GM19468 (cell line): ENCODE measurements at regions not wholly inside any gene's neighbourhood (a gene's known extent, or its start where the extent isn't known, plus 50 kb on each side); places are given as distances from the start of the nearest gene placed in this dataset.
"Not testable (repeated sequence)": the region's sequence is repeated elsewhere in the genome, so short reads cannot be mapped to it uniquely, and the experiment has no call there.

Source experiments
- ATAC-seq: cut with Tn5 transposase; IDR thresholded peaks from one replicate; pipeline ENCODE4 v1.9.1; 2021; ENCODE audit warnings: mild to moderate bottlenecking, moderate library complexity, moderate number of reproducible peaks; ENCODE audit not compliant: unreplicated experiment; ENCODE audit errors: extremely low read depth

DNA sequence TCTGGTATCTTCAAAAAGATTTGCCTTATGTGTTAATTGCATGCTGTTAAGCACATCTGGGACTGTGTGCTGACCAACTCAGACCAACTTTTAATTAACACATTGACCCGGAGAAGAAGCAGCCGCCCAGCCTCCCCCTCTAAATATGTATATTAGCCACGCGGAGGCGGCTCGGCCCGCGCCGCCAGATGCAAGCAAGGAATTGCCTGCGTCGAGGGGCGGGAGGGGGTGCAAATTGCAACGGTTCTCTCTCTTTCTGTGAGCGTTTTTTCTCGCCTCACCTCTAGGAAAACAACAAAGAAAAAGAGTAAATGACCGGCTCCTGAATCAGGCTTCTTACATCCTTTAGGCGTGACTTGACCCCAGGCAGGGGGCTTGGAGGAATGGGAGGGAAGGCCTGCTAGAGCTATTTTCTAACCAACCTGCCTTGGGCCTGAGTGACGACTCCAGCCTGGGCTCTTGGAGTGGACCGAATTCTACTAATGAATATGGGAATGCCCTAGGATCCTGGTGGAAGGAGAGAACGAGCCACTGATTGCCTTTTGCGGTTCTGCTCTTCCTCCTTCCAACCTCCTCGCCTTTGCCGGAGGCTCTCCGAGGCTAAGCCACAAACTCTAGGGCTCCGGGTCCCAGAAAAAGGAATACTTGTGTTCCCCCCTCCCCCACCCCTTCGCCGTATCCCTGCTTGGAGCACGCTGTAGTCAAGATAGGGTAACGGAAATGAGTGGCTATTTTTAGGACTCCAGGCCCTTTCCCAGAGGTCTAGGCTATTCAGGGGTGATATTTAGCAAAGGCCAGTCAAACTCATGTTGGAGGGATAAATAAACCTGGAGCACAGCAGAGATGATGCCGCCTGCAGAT lies 417.0 kb upstream of the ESRRG start:
- ATAC-seq: no peak

DNA sequence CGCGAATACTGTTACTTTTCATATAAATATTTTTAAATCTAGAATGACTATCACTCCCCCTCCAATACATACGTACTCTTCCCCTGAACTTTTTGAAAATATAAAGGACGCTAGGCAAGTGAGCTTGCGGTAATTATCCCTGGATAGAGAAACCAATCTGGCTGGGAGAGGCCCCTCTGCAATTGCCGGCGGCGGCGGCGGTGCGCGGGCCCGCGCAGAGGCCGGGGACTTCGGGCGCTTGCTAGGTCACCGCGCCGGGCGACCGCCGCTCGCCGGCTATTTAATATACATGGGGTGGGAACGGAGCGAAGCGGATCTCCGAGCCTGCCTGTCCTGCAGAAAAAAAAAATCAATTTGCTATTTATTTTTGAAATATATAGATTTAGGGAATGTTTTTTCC lies 416.3 kb upstream of the ESRRG start:
- no peak for ATAC-seq

DNA sequence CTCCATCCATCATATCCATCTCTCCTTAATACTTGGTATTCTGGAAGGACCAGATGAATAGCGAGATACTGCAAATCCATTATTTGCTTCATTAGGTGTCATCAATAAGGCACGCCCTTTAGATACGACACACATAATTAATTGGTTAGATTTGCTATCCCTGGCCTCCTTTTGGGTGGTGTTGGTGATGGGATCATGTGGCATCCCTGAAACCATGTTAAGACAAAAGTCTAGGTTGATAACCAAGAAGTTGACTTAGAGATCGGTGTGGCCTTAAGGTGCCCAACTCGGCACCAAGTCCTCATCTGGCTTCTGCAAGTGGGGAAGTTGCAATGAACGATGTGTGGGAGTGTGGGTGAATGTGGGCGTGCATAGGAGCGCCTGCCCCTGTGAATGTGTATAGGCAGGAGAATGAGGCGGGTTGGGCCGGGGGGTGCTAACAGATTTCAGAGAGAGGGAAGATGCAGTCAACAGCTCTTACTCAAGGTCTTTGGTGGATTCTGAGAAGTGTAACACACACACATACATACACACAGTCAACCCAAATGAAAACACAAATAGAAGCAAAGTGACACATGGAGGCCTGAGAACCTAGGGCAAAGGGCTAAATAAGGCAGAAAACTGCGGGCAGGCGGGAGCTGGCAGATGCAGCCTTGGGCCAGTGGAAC lies 415.7 kb upstream of the ESRRG start:
- ATAC-seq: no peak

DNA sequence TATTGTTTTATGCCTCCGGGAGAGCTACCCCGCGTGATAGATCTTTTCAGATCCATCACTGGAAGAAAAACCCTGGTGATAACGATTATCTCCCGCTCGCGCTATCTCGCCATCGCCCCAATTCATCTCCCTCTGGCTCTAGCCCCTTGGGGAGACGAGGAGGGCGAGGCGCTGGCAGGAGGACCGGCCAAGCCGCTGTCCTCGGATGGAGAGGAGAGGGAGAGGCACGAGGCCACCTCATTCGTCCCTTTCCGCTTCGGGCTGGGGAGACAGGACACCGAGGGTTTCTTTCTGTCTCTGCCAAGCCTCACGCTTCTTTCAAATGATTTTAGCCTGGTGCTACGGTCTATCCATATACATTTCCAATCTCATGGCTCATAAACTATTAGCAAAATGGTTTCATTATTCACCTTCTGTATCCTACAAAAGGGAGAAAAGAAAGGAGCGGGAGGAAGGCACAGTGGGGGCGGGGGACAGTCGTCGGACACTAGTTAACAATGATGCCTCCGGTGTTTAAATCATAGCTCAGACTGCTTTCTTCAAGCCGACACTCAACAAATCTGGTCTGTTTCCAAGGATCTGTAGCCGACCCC lies 415.0 kb upstream of the ESRRG start:
- ATAC-seq: no peak

DNA sequence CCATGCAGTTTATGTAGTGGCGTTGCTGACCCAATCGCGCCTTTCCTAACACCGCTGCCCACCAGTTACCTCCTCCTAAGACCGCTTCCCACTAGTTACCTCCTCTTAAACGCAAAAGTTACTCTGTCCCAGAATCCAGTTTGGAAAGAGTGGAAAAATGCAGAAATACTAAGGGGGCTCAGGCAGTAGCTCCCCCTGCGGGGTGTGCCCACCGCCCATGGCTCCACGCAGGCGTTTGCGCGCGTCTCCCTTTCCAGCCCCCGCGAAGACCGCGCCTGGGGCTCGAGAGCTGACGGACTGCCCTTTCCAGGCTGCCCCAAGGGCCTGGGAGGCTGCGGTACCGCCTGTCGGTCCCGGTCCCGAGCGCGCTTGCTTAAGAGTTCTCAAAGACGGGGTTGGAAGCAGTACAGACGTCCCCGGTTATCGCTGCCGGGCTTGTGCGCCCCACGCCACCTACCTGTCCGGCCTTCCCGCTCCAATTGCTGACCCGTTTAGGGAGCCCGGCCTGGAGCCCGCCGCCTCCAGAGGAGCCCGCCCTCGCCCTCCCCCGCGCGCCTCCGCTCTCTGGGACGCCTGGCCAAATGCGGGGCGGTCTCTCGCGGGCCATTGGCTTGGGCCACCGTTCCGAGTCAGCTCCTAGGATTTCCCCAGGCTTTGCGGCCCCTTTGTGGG lies 414.1 kb upstream of the ESRRG start:
- ATAC-seq: no peak

DNA sequence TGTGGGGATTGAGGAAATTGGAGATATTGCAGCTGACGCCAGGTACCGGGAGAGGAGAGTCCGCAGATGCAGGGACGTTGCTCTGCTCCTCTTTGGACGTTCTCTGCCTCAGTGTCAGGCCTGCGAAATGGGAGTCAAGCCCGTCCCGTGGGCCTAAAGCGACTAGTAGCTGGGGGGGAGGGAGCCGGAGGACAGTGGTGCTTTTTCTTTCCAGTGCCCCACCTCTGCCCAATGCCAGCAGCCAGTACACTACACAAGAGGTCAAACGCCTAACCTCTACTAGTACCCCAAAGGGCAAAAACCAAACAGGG lies 413.6 kb upstream of the ESRRG start:
- ATAC-seq: no peak

DNA sequence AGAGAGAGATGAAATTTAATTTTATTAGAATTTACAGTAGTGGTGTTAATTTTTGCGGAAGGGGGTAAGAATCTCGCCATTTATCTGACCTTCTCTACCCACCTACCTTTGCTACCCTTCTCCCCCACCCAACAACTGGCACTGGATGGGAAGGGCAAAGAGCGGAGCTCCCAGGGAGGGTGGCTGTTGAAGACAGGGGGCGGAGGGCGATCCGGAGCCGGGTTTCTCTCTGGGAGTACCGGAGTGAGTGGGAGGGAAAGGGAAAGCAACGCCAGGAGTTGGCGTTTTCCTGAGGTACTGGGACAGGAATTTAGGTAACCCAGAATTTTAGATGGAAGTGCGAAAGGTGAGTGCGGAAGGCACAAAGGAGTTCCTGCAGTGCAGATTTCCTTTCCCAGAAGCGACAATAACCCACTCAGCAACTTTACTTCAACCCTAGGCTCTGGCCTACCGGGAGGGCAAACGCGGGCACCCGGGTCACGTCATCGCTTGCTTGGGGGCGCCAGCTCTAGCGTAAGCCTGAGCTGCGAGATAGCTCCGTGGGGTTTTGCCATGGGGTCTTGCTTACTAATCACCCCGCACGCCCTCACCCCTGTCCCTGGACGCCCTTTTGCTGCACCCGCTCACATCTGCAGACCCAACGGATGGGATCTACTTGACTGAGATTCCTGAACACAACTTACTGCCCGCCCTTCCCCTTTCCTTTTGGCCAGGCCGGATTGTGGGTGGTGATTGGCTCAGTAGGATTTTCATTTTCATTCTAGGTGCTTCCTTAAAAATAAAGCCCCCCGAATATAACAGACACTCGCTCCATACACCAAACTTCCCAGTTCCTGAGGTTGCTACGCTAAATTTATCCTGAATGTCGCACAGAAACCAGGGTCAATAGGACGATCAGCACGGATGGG lies 413.0 kb upstream of the ESRRG start:
- no peak for ATAC-seq

DNA sequence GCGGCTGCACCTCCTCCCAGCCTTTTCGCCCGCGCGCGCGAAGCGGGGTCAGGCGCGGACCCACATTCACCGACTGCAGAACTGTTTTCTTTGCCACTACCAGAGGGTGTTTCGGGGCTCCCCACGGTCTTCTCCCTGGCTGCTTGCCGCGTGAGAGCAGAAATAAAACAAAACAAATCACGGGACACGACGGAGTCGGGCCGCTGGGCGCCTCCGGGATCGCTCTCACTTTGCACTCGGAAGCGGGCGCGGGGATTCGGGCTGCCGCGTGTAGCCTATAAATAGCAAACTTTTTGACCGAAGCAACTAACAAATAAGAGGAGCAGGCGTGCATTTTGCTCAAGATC lies 412.3 kb upstream of the ESRRG start:
- ATAC-seq: no peak

DNA sequence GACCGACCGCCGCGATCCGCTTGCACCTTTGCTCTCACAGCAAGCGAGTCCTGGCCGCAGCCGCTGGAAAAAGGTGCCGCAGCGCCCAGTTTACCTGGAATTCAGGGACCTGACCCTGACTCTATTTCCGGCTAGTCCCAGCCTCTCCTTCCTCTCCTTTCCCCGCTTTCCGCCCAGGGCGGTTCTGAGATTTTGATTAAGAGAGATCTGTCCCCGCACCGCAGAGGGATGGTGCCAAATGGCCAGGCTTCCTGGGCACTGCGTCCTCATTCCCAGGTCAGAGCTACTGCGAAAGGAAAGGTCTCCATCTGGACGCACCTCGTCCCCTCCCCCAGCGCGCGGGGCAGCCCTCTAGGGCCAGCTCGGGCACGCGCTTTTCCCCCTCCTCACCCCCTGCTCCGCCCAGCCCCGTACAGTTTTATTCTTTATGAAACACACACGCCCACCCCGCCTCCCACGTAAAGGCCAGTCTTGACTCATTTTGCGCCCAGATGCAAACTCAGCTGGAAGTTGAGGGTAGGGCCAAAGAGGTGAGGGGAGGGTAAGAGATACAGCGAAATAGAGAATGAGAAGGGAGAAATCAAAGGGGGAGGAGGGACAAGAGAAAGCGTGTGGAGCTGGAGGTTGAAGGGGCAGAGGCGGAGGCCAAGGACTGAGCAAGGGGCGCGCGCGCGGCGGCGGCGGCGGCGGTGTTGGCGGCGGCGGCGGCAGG lies 411.8 kb upstream of the ESRRG start:
- no peak for ATAC-seq

DNA sequence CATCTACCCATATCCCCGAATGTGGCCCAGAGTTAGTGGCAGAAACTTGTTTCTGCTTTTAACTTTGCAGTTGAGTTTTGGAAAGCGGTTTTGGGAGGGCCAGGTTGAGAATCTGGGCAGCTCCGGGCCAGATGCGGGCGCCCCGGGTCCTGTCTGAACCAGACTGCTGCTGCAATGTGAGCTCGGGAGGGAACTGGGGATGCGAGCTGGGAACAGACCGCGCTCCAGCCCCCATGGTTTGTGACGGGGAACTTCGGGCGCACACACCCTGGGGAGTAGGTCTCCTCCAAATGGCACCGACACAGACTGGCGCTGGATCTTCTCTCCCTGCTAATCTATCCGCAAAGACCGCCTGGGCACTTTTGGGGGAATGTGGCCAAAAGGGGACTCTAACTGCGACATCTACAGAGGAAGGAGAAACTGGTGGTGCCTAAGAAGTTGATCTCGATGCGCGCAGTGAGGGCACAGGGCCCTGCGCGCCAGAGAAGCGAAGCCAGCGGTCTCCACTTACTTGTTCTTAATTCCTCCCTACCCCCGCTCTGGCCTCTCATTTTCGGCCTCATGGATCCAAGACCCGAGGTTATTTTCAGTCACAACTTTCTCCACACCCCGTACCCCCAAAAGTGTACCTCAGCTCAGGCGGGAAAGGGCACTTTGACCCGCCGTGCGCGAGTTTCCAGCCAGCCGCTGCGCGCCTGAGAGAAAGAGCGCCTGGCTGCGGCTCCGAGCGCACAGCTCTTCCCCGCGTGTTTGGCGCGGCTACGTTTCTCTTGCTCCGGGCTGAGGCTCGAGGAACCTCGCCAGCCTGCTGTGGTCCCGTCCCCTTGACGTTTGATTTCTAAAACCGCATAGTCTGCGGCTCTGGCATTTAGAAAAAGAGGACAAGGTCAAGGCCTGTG lies 411.0 kb upstream of the ESRRG start:
- ATAC-seq: no peak

DNA sequence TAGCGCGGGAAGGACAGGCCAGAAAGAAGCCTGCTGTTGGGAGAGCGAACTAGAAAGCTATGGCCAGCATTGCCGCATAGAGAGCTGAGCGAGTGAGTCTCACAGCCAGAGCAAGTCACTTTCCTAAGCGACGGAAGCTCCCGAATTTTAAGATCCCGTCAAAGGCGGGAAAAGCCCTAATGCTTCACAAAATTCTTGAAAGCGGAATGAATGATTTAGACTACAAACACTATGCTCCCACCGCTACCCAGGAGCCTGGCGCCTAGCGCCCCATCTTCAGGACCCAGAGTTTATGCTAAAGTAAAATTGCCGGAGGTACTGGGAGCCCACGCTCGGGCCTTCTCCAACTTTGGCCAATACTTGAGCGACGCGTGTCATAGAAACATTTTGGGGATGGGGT lies 409.9 kb upstream of the ESRRG start:
- ATAC-seq: no peak

DNA sequence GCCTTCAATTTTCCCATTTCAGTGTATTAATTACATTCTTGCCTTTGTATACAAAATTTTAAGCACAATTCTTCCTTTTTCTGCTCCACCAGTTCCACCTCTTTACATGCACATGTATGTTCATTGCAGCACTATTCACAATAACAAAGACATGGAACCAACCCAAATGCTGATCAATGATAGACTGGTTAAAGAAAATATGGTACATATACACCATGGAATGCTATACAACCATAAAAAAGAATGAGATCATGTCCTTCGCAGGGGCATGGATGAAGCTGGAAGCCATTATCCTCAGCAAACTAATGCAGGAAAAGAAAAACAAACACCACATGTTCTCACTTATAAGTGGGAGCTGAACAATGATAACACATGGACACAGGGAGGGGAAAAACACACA lies 400.1 kb upstream of the ESRRG start:
- not testable (repeated sequence) for ATAC-seq

DNA sequence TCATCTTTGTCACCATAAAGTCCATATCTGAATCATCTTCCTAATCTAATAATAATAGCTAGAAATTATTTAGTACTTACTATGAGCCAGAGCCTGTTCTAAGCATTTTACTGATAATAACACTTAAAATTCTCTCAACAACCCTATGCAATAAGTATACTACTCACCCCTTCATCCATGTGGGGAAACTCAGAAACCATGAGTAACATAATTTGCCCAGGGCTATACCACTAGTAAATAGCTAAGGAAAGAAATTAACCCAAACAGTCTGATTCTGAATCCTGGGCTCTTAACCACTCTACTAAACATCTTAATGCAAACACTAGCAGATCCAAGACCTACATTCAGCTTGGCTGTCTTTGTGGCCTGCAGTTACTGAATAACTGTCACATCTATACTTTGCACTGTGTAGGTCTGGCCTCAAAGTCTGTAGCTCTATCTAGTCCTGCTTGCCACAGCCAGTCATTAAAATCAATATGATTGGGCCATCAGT lies 394.8 kb upstream of the ESRRG start:
- no peak for ATAC-seq

DNA sequence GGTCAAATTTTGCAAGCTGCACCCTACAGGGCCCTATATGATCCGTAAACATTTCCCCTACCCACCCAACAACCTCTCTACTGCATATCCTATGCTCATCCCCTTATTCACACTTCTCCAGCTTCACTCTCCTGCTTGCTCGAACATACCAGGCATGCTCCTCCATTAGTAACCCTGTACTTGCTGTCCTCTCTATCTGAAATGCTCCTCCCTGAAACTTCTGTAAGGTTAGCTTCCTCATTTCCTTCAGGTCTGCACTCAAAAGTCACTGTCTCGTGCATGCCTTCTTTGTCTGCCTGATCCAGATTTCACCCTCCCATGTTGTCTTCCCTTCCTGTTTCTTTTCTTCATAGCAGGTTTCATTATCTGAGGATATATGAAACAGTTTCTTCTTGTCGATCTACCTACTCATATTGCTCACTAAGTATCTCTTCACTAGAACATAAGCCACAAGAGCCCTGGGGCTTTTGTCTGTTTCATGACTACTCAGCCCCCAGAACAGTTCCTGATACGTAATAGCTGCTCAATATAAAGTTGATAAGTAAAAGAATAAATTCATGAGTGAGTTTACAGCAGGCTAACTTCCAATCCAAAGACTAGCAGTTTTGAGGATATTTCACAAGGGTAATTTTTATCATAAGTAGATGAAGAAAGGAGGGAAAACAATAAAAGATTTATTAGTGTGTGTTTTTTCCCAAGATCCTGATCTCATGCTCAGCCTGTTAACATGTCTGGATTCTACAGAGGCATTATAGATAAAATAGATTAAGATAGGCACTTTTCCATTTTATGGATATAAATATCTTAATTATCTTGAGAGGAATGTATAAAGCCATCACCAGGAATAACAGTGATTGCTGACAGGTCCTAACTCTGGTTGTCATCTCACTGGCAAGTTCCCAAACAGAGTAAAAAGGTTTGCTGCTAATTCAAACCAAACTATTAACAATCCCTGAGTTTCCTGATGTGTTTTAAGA lies 392.5 kb upstream of the ESRRG start:
- no peak for ATAC-seq

DNA sequence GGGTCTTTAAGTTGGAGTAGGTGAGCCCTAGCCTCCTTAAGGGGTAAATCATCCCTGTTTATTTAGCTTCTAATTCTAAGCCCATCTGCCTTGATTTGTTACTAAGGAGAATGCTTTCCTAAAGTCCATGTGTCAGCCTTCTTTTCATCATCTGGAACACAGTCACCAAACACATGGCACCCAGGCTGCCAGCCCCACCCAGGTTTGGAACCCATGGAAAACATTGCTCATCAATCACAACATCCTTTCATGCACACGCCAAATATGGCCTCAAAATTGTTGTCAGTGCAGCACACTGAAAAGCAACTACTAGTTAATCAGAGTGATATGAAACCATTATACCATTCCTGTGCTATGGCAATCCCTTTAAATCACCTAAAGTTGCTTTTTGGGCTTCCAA lies 386.7 kb upstream of the ESRRG start:
- ATAC-seq: no peak

DNA sequence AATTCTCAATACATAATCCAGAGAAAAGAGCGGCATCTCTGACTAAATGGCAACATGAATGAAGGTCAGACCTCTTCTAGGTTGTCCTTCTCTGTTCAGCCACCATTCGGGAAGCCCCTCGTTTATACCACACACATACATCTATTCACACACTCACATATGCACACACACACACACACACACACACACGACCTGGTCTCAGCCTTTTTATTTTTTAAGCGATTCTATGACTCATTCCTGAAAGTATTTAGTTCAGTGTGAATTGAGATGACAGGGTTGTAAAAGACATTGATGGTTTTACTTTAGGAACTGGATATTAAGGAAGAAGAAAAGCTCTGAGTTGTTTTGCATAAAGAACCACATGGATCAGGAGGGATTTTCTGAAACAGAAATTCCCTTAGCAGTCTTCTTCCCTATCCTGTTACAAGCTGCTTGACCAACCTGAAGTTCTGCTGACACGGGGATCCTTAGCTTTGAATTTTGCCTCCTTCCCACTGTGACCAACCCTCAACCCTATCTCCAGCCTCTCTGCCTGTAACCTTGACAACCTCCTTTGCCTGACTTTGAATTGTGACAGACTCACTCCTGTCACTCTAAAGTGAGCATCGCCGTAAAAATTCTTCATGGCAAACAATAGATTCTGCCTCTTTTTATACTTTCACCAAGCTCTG lies 383.1 kb upstream of the ESRRG start:
- no peak for ATAC-seq

DNA sequence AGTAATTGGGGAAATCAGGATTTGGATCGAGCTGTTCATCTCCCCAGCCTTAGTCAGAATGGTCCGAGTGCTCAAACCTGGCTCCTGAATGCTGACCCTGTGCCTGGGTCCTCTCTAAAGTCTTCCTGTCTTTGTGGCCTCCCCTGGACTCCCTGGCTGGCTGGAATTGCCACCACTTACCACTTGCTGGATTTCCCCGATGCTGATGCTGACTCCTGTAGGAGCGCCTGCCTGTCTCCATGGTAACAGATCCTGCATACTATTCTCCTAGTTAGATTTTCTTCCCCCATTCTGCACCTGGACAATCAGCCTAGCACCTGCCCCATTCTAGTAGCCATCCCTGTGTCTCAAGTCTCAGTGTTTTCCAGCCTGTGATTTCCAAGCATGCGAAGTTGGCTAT lies 382.2 kb upstream of the ESRRG start:
- no peak for ATAC-seq
